ENCODE measurements at regions not wholly inside any gene's neighbourhood (a gene's known extent, or its start where the extent isn't known, plus 50 kb on each side); places are given as distances from the start of the nearest gene placed in this dataset.
"Not testable (repeated sequence)": the region's sequence is repeated elsewhere in the genome, so short reads cannot be mapped to it uniquely, and the experiment has no call there.

DNA sequence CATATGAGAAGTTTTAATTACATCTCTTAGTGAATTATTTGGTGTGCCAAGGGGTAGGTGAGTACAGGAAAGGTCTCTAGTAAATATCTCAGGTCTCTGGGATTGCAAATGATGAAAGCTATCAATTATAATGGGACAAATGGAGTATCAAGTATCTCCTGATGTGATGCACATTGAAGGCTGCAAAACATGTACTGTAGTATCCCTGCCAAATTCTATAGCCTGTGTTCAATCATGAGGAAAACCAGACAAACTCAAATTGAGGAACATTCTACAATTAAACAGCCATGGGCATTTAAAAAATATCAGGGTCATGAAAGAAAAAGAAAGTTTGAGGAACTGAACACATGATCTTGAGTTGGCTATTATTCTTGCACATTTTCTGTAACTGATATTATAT, 665.4 kb upstream of the PABPC4L start:
- no peak for DNase-seq (ENCODE audit: low spot score)

DNA sequence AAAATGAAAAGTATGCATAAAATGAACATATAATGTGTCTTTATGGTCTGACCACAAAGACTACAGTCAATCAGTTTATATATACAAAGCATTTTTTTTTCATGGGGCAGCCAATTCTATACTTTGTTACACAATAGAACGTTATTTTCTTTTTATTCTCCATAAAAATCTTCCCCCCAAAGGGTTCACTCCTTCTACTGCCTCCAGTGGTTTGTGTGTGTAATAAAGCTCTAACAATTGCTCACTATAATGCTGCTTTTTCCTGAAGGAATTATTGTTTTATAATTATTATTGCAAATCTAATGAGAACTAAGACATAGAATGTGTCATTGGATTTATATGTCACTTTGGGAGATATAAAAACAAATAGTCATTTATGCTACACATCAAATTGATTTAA, 664.1 kb upstream of the PABPC4L start:
- no peak for DNase-seq (ENCODE audit: low spot score)

DNA sequence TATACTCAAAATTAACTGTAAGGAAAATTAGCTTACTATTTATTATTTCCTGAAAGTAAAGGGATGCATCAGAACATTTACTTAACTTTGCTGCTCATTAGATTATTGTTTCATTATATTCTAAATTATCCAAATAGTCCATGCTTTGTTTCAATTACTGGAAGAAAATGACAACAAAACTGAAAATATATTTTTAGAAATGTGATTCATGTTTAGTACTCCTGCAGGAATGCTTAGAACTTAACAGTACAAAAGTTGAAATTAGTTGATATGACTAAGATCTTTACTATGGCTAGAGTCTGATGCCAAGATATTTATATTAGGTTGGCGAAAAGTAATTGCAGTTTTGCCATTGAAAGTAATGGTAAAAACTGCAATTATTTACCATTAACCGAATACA, 660.5 kb upstream of the PABPC4L start:
- DNase-seq (ENCODE audit: low spot score), result no peak

DNA sequence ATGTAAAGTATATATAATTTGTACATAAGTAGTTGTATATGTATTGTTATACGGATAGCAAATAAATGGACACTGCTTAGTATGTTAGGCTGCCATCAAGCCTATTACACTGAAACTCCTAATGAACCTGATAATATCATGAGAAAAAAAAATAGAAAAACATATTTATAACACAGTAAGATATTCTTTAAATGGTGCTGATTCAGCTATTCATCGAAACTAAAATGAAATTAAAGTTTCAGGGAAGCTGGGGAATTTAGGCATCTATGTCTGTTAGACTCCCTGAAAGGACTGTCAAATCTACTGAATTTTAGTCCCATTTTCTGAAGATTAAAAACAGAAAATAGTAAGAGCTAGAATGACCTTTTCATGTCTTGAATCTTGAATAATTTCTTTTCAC, 647.1 kb upstream of the PABPC4L start:
- DNase-seq (ENCODE audit: low spot score), result no peak

DNA sequence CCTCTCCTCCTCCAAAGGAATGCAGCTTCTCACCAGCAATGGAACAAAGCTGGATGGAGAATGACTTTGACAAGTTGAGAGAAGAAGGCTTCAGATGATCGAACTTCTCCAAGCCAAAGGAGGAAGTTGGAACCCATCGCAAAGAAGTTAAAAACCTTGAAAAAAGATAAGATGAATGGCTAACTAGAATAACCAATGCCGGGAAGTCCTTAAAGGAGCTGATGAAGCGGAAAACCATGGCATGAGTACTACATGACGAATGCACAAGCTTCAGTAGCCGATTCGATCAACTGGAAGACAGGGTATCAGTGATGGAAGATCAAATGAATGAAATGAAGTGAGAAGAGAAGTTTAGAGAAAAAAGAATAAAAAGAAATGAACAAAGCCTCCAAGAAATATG, 629.2 kb upstream of the PABPC4L start:
- not testable (repeated sequence) for DNase-seq (ENCODE audit: low spot score)

DNA sequence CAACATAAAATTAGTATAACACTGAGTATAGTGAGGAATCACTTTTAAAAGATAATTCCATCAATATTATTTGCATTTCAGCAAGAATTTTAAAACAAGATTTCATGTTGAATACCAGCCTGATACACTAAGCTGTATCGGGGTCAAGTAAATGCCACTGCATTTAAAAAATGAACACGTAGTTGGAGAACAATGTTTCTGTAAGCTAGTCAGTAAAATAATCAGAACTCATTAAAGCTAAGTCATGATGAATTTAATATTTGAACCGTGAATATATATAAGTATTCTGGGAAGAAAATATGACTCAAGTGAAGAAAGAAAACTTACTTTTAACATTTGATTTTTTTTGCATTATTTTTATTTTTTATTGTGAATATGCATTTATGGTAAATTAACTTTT, 611.0 kb upstream of the PABPC4L start:
- DNase-seq (ENCODE audit: low spot score), result no peak

DNA sequence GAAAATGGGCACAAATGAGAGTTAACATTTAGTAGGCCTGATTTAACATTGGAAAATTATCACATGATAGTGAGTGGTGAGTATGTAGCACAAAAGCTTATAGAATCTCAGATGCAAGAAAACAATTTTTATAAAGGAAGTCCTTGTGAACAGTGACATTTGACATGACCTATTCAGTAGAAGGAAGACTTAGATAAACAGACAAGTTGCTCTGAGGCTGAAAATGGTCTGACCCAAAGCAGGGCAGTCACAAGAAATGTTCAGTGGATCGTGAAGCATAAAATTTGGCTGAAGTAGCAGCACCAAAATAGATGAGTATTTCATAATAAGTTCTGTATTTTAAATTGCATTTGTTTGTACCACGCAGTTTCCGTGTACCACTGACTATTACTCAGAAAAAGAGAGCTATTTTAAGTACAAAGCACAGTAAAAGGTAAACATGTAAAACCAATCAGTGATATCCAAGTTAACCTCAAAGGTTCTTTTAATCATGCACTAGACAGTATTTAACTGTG, 605.7 kb upstream of the PABPC4L start:
- no peak for DNase-seq (ENCODE audit: low spot score)

DNA sequence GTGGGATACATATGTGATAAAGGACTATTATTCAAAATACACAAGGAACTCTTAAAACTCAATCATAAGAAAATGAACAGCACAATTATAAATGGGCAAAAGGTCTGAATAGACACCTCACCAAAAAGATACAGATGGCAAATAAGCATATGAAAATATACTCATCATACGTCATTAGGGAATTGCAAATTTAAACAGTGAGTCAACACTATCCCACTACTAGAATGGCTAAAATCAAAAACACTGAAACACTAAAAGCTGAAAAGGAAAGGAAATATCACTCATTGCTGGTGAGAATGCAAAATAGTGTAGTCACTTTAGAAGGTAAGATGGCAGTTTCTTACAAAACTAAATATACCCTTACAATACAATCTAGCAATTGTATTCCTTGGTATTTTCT, 597.0 kb upstream of the PABPC4L start:
- no peak for DNase-seq (ENCODE audit: low spot score)

DNA sequence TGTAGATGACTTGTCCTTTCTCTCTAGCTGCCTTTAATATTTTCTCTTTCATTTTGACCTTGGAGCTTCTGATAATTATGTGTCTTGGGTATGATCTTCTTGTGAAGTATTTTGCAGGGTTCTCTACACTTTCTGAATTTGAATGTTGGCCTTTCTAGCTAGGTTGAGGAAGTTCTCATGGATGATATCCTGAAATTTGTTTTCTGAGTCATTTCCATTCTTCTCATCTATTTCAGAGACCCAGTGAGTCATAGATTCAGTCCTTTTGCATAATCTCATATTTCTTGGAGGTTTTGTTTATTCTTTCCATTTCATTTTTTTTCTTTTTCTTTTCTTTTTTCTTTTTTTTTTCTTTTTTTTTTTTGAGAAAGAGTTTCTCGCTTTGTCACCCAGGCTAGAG, 585.7 kb upstream of the PABPC4L start:
- DNase-seq (ENCODE audit: low spot score), result no peak

DNA sequence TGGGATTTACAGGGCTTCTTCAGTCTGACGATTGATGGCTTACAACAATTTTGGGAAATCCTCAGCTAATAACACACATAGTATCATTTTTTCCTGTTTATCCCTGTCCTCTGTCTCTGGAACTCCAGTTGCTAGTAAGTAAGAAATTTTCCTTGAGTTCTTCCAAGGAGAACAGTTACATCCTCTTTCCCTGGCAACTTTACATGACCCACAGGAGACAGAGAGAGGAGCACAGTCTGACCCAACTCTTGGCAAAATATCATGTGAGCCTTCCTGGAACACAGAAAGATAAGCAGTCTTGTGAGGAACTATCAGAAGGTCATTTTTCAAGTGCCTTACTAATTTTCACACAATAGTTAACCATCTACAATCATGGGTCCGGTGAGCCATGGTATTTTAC, 578.7 kb upstream of the PABPC4L start:
- no peak for DNase-seq (ENCODE audit: low spot score)

DNA sequence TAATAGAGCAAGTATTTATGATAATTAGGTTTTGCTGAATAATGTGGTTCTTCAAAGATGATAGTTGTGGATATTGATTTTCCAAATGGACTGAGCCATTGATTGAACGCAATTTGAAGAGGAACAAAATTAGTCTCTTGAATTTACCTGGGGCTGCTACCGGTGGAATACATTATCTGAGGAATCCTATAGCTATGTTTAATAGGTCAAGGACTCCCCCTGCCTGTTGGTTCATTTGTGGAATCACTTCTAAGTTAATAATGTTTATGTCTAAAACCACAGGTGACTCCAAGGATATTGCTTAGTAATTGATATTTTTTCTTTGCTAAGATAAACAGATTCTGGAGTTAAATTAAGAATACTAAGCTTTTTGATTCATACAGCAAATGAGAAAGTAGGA, 576.0 kb upstream of the PABPC4L start:
- peak; percentile 8 for DNase-seq (ENCODE audit: low spot score)

DNA sequence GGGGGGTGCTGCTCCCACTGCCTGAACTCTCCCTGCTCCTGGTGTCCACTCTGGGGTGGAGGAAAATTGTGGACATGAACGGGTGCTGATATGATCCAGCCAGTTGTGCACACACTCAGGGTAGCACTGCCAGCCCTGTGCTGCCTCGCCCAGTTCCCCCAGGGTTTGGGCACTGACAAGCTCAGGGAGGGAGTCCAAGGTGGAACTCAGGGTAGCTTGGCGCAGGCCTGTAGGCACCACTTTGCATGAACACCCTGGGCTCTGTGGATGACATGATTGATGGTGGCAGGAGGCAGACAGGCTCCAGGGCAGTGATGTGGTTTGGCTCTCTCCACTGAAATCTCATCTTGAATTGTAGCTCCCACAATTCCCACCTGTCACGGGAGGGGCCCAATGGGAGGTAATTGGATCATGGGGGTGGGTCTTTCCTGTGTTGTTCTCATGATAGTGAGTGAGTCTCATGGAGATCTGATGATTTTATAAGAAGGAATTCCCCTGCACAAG, 572.0 kb upstream of the PABPC4L start:
- DNase-seq (ENCODE audit: low spot score), result no peak

DNA sequence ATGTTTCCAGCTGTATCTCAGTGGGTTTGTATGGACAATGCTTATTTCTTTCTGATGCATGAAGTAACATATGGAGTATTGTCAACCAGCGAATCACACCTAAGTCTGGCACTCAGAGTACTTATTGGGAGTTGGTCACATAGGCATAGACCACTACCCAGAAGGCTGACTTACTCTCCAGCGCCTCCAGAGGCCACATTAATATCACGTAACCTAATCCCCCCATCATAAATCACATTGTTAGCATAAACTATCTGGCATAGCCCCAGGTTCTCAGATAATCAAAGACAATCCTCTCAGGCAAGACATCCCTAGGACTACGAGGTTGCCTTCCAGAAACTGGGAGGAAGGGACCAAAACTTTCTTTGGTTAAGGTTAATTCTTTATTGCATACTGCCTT, 560.5 kb upstream of the PABPC4L start:
- peak; percentile 7 for DNase-seq (ENCODE audit: low spot score)

DNA sequence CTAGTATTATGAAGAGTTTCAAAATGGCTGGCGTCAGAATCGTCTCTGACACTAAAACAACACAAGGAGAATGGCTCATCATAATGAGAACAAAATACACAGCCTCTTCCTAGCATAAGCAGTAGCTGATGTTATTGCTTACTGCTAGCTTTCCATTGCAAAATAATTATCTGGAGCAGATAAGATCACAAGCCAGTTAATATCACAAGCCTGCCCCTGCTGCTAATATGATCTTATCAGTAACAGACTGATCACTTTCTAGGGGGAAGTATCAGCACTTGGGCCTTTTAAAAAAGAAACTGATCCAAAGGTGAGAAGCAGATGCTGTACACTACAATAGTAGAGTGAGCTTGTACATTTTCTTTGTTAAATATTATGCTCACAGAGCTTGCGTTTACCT, 554.8 kb upstream of the PABPC4L start:
- DNase-seq (ENCODE audit: low spot score), result no peak

DNA sequence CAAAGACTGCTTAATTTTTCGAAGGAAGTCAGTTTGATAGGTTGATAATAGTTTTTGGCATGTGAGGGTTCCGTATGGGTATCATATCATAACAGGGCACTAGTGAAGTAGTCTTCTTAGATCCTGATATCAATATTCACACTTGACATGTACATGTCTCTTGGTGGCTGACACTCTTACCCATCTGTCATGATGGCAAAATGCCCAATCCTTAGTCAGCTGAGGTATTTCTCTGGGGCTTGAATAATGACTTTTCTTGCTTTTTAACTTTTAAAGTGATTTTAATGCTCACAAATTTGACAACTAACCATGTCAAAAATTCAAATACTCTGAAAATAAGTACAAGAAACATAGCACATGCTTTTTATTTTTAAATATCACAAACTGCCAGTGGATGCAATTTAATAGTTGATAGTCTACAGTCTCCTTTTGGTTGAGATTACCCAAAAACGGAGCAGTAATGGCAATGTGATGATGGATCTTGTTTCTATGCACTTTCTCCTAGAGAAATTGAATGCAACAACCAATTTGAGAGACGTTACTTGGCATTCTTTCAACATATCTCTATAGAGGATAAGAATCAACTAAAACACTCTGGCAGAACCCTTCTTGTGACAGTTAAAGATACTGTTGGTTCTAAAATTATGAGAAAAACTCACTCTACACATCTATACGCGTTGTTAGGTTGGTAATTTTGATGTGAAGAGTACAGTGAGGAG, 552.9 kb upstream of the PABPC4L start:
- DNase-seq (ENCODE audit: low spot score), result no peak

DNA sequence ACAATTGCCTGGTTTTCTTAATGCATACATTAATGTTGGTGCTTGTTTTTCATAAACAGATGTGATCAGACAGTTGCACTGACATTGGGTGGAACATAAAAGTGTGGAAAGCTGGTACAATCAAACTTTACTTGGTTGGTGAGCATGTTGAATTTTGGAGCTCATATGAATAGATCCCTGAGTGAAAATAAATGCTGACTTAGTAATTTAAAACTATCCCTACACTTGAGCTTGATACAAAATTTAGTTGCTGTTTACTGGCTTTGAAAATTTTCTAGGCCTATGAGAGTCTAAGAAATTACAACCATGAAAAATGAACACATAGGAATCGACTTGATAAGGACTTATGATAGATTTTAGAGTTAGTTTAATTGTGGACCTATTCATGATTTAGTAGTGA, 551.8 kb upstream of the PABPC4L start:
- no peak for DNase-seq (ENCODE audit: low spot score)

DNA sequence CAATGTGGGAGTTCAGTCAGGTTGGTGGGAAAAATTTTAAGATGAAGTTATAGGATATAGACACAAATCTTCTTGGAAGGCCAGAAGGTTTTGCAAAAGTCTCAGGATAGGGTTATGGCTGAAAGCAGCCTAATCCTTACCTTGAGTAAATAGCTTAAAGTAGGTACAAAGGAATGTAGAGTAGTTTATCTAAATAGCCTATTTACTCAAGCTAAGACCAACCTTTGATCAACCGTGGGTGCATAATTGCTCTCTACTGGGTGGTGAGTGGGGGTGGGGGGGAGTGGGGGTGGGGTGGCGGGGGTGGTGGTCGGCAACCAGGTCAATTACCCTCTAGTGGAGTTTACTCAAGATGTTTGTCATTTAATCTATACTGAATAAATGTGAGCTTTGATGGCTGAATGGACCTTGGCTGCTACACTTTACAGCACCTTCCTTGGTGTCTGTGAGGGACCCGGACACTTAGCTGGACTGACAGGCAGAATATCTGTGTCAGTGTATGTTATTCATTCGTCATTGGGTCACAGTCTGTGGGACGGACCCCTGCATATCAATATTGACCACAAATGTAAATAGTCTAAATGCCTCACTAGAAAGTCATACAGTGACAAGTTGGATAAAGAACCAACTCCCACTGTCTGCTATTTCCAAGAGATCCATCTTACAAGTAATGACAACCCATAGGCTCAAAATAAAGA, 545.7 kb upstream of the PABPC4L start:
- no peak for DNase-seq (ENCODE audit: low spot score)

DNA sequence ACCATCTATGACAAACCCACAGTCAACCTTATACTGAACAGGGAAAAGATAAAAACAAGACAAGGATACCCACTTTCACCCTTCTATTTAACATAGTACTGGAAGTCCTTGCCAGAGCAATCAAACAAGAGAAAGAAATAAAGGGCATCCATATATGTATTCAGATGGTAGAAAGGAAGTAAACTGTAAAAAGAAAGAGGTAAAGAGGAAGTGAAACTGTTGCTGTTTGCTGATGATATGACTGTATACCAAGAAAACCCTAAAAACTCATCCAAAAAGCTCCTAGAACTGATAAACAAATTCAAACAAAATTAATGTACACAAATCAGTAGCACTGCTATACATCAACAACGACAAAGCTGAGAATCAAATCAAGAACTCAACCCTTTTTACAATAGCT, 538.7 kb upstream of the PABPC4L start:
- DNase-seq (ENCODE audit: low spot score), result no peak

DNA sequence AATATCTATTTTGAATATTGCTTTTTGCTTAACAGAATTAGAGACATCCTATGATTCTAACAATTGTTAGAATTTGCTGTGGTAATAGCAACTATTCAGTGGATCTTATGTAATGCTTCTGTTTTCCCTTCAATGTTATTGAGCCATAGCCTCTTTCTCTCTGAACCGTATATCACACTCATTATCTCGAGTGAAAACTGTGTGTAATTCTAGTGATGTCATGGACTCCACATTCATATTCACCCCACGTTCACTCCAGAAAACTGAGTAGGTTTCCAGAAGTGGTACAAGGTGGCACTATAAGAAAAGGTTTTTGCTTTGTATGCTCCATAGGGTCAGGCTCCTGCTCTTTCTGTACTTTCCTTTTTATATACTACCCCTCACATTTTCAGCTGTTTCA, 534.3 kb upstream of the PABPC4L start:
- no peak for DNase-seq (ENCODE audit: low spot score)

DNA sequence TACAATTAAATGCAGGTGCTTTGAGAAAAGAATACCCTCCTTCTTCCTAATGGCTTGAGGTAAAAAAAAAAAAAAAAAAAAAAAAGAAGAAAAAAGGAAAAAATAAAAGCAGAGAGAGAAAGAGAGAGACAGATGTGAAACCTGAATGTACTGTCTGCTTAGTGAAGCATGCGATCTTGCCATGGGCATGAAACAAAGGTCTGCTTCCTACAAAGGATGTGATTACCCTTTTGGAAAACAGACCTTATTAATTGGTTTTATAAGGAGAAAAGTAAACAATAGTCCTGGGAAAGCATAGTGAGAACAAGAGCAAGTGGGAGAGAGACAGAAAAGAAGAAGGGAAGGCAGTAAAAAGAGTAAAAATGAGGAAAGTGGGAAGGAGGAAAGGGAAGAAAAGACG, 526.1 kb upstream of the PABPC4L start:
- DNase-seq (ENCODE audit: low spot score), result no peak

DNA sequence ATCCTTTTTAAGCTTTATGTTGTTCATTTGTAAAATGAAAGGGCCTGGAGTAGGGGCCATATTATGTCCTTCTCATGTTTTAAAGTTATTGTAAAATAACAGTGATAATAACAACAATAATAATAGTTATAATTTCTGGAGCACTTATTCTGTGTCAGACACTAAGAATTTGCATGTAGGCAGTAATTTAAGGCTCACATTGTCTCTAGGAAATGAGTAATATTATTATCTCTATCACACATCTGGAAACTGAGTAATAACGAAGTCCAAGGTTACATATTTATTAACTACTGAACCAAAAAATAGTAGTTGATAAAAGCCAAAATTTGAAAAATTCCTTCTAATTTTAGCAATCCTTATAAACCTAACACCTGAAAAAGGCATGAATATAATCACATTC, 520.7 kb upstream of the PABPC4L start:
- DNase-seq (ENCODE audit: low spot score), result no peak

DNA sequence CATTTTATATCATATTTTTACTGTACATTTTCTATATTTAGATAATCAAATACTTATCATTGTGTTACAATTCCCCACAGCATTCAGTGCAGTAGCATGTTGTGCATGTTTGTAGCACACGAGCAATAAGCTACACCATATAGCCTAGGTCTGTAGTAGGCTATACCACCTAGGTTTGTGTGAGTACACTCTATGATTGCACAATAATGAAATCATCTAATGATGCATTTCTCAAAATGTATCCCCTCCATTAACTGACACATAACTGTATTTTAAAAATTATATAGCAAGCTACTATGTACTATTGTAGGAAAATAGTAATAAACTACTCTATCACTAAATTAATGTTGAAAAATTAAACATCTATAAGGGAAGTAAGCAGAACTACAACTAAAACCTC, 518.4 kb upstream of the PABPC4L start:
- no peak for DNase-seq (ENCODE audit: low spot score)

DNA sequence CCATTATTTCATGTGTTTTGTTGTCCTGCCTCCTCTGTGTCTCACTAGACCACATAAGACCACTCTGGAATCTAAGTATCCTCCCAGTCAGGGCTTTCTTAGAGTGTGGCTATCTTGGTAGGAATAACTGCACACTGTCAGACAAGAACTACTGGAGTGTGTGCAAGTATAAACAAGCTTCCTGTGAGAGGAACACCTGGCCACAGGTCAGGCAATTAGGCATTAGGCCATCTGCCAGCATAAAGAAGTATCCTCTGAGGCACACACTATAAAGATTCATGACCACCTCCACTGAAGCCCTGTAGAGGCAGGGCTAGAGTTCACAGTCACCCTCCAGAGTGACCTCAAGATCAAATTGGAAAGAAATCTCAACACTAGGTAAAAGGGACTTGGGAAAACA, 507.0 kb upstream of the PABPC4L start:
- DNase-seq (ENCODE audit: low spot score), result no peak

DNA sequence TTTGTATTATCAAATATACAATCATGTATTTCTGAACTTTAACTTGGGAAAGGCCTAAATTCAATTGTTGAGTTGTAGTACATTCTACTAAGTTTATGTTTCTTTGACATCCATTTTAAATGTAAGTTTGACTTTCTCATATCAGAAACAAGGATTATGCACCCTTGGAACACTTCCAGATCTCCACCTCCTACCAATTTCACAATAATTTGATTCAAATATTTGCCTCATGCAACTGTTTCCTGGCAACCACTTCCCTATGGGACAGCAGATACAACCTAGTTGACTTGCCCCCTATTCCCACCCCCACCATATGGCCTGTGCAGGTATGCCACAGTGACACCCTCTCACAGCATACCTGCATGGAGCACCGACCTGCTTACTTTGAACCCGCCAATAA, 506.4 kb upstream of the PABPC4L start:
- no peak for DNase-seq (ENCODE audit: low spot score)

Data from iPS-NIHi11 (cell line).